Islet precursor cell (in vitro differentiated cells): ENCODE measurements at regions not wholly inside any gene's neighbourhood (a gene's known extent, or its start where the extent isn't known, plus 50 kb on each side); places are given as distances from the start of the nearest gene placed in this dataset.

Experiments used
- DNase-seq: peaks from one replicate; pipeline ENCODE4 v3.0.0-alpha.2; 2018

DNA sequence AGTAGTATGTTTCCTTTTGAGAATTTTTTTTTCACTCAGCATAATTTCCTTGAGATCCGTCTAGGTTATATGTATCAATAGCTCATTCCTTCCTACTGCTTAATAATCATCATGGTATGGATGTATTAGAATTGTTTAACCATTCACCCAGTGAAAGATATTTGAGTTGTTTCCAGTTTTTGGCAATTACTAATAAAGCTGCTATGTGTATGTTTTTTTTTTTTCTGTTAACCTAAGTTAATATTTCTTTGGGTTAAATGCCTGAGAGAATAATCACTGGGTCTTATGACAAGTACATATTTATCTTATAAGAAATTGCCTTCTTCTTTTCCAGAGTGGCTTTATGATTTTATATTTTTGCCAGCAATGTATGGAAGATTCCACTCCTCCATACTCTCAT is 96.4 kb upstream of the ST6GAL2 start:
- no peak for DNase-seq

DNA sequence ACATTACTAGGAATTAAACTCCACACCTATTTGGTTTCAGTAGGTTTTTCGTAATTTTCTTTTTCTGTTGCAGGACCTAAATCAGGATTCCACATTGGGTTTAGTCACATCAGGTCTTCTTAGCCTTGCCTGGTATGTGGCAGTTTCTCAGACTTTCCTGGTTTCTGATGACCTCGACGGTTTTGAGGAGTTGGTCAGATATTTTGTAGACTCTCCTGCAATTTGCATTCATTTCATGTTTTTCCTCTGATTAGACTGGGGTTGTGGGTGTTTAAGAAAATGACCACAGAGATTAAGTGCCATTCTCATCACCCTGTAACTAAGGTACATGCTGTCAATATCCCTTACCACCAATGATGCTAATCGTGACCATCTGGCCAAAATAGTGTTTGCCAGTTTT is 97.3 kb upstream of the ST6GAL2 start:
- DNase-seq, result no peak

DNA sequence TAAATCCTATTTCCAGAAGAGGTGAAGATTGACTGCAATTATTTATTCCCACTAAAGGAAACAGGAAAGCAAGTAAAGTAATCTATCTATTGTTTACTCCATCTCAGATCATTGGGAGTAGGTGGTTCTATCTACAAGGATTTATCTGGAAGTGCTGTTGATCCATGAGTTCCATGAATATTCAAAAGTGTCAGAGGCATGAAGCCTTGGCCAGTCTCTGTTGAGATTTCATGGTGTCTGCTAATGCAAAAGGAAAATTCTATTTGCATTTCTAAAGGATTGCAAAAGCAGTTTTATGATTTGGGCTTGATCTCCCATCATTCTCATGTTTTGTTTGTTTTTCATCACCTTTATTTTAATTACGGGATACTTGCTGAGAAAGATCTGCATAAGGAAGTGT is 102.4 kb upstream of the ST6GAL2 start:
- no peak for DNase-seq

DNA sequence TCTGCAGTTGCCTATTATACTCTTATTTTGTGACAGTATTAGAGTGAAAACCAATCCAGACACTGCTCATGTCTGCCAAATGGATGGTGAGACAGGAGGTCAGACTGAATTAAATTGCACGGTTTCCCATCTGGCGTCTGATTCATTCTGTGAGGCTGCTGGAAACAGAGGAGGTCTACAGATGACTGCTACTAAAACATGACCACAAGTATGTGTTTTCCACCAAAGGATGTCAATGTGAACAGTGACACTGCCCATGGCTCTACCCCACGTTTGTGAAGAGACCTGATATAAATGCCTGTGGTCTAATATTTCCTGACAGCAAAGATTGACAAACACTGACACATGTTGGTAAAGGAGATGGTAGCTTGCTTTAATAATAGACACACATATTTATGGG is 104.3 kb upstream of the ST6GAL2 start:
- peak; percentile 61 for DNase-seq

DNA sequence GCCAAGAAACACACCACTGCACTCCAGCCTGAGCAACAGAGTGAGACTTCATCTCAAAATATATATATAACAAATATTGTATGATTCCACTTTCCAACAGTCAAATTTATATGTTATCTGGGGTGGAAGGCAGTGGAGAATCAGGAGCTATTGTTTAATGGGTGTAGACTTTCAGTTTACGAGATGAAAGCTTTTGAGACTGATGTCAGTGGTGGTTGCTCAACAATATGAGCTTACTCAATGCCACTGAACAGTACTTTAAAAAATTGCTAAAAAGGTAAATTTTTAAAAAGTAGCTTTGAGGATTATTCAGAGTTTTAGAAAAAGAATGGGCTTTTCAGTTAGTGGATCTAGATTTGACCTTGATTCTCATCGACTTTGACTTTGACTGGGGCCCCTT is 105.9 kb upstream of the ST6GAL2 start:
- DNase-seq, result no peak

DNA sequence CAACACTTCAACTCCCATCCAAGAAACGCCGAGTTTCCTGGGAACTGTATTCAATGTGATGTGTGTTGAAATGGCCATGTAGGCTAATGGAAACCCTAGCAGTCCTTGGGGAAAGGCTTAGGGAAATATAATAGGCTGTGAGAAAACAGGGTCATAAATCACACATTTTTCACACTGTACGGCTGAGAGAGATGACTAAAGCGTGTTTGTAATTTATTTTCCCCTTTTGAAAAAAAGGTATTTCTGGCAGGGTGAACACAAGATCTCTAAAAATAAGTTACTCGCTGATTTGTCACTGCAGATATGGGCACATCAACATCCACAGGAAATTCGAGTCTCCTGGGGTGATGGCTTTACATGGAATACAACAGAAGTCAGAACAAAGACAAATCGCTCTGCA is 109.6 kb upstream of the ST6GAL2 start:
- no peak for DNase-seq

DNA sequence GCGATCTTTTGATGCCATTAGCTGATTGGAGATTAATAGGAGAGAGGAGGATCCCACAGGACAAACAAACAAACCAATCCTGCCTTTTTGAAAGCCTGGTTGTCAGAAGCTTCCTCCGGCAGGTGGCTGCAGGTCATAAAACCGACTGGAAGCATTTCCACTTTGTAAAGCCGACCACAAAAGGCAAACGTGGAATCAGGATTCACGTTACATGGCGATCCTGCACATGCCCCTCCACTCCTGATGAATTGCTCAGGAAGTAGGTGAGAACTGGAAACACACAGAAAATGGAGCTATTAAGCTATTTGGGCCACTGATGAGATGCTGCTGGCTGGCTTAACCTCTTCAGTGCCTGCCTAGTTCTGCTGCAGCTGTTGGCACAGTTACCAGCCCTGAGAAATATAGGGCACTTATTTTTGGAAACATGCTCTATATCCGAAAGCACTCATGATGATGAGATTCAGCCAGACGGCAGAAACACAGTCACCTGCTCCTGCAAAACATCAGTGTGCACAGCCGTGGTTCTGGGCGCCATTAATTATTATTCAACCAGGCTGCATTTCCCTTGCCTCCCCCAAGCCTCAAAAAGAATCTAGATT is 110.3 kb upstream of the ST6GAL2 start:
- no peak for DNase-seq

DNA sequence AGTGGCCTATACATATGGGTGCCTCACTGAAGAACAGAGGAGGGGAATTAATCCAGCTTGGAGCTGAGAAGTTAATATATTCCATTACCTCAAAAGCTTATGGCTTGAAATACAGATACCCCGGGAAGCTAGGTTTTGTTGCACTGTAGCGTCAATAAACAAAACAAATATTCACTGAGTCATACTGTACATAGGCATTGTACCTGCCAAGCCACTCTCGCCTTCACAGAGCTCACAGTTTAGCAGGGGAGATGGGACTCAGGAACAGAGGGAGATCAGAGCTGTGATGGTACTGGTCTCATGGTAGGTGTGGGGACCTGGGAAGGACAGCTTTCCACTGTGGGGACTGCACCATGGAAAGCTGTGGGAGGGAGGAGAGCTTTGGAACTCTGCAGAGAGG is 111.2 kb upstream of the ST6GAL2 start:
- no peak for DNase-seq

DNA sequence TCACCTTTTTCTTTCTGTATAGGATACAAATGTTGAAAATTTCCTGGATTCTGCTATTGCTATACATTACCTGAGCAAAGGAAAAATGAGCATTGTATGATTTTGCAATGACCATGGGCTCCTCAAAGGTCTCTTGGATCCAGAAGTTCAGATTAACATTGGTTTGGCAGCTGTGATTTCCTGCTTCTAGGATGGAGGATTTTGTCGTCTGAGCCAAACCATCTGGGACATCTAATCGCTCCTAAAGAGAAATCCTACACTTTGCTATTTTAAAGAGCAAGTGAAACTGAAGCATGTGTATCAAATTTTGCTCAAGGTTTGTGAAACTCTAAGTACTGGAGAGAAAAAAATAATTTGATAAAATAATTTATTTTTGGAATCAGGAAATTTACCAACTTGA is 115.1 kb upstream of the ST6GAL2 start:
- DNase-seq, result no peak

DNA sequence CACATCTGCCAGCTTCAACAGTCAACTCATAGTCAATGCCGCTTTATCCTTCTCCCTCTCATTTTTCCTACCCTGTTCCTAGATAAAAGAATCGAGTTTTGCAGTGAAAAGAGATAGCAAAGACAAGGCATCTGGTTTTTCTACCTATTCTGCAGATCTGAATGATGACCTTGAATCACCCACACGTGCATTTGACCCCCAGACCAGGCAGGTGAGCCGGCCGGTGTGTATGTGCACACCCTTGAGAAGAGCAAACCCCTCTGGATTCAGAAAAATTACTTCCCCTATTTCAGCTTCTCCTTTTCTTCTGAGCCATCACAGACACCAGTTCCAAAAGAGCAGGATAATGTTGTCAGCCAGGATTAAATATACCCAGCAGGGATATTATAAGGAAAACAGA is 115.6 kb upstream of the ST6GAL2 start:
- DNase-seq, result no peak

DNA sequence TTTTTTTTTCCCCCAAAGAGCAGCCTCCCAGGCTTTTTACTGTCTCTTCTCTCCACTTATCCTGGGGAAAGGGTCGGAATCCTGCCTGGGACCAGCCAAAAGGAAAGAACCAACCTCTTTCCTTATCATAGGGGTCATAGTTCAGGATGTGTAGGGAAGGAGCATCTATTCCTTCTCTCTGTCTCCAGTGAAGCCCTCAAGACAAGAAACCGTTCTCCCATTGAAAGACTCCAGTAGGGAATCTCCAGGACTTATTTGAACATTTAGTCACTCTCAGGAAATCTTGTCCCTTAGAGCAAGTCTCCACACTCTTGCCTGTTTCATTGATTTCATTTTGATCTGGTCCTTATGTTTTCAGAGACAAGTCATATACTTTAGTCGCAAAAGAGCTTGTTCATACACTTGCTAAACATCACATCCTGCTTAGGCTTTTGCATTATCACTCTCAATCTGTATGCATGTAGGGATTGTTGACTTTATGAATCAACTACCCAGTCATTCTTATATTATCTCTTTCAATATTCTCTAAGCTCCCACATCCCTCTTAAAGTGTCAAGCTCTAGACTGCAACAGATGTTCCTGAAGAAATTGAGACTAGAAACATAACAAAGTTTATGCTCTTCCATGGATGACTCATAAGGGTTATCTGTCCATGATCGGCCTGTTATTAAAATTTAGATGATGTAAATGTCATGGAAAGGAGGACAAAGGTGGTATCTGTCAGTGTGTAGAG is 116.2 kb upstream of the ST6GAL2 start:
- DNase-seq, result no peak

DNA sequence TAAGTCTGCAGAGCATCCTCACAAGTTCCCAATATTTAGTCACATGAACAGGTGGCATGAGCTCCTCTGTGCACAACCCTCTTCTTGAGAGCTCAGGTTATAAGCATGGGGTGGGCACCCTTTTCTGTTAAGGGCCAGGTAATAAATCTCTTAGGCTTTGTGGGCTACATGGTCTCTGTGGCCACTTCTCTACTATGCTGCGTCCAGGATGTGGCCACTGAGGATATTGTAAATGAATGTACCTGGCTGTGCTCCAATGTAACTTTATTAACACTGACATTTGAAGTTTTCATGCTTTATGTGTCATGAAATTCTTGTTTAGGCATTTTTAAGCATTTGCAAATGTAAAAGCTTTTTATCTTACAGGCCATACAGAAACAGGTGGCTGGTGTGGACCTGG is 116.8 kb upstream of the ST6GAL2 start:
- no peak for DNase-seq

DNA sequence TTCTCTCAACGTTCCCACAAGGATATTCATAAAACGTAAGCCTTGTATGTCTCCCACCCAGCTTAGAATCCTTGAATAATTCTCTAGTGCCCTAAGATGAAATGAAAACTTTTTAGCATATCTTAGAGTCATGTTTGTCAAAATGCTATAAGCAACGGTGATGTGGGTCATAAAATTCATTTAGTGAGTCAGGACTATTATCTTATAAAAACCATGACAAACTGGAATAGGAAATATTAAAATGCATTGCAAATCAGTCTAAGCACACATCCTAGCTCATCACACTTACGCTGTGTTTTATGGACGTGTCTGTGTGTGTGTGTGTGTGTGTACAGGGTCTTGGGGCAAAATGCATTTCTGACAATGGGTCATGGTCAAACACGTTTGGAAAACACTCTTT is 119.9 kb upstream of the ST6GAL2 start:
- DNase-seq, result no peak

DNA sequence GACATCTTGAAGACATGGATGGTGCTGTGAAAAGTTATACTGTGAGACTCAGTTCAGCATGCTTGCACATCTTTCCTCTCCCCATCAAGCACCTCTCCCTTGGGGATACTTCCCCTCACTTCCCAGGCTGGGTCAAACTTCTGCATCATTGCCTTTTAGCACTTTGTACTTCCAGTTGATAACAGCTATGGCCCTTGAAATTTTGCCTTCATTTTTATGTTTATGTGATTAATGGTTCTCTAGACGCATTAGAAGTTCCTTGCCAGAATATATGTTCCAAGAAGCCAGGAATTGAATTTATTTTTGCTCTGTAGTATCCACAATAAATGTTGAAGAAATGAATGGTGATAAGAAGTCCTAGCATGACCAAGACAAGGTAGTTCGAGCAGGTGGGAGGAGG is 120.9 kb upstream of the ST6GAL2 start:
- DNase-seq, result no peak

DNA sequence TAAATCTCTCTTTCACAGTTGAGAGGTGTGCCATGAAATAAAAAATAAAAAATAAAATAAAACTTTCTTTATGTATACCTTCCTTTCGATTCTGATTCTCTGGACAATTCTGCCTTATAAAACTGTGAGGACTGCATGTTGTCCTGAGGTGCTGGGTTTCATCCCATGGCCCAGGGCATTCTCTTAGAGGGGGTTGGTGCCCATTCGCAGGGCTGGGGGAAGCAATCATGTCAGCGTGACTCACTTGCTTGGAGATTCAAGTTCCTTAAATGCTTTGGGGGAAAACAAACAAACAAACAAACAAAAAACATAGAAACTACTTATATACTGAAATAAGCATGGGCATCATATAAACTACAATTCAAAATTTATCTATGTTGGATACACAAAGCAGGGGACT is 122.0 kb upstream of the ST6GAL2 start:
- DNase-seq, result no peak

DNA sequence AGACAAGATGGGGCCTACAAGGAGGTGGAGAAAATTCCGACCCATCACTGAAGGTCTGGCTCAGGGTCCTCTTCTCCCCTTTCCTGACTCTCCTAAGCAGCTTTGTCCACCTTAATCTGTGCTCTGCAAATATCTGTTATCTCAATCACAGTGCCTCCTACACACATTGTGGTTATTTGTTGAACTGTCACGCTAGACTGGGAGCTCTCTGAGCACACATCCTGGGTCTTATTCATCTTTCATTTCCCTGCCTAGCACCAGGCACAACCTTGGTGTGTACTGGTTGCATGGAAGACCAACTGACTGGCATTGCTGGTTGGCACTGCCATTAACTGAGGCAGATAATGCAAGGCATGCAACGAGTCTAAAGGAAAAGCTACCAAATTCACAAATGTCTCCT is 122.9 kb upstream of the ST6GAL2 start:
- DNase-seq, result no peak

DNA sequence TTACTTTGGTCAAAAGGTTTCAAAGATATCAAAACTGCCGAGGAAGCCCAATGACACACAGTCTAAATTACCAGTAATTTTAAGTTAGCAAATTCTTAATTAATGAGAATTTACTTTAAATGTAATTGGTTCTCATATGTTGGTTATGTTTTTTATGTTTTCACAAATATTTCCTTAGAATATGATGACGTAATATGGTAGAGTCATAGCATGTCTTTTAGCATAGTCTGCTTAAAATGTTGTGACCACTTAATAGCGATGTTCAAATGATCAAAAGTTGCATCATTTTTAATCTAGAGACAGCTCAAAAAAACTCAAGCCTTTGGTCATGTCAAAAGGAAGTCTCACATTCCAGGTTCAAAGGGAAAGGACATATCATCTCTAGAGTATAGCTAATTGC is 123.3 kb upstream of the ST6GAL2 start:
- no peak for DNase-seq

DNA sequence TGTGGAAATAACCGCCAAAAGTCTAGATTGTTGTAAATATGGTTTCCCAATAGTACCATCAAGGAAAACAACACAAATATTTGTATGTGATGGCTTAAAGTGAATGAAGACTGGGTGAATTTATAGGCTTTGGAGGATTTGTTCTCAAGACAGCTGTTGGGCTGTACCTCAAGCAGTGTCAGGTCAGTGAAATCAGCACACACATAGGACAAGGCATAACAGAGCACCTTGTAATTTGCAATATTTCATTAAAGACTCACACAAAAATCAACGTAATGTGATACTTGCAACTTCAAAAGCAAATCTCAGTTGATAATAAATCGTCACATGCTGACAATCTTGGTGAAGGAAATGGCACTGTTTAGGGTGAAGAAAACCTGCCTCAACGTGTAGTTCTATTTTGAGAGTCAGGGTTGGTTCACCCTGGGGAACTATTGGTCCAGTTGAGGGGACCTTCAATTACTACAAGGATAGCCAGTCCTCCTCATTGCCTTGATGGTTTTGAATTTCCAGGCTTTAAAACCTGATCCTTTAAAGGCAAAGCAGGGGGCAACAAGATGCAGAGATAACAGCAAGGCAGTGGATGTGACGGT is 126.8 kb upstream of the ST6GAL2 start:
- no peak for DNase-seq

DNA sequence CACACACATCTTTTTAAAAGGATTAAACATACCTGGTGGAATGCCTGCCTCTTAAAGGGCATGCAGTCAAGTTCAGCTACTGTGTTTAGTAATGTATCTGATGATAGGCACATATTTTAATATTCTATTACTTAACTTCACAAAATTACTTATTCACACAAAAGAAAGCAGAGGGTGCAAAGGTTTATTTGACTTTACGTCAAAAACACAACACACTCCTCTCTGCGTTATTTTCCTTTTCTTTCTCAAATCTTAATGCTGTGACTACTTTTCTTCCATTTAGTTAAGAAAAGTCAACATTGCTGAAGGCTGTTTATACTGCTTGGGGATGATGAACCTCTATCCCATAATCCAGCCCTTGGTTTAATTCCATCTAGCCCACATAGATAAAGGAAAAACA is 127.9 kb upstream of the ST6GAL2 start:
- no peak for DNase-seq

DNA sequence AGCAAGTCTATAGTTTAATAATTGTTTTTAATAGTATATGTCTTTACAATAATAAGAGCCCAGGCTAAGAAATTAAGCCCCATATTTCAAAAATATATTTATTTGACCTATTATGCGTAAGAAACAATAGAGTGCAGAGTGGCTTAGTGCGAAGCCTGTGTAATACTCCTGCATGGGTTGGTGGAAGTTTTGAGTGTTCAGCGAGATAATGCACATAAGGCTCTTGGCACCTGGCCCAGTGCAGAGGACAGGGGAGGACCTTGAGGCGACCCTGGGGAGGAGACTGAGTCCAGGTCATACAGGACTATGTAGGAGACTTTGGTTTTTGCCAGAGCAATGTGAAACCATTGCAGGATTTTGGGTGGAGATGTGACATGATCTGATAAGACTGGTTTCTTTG is 132.4 kb upstream of the ST6GAL2 start:
- DNase-seq, result no peak

DNA sequence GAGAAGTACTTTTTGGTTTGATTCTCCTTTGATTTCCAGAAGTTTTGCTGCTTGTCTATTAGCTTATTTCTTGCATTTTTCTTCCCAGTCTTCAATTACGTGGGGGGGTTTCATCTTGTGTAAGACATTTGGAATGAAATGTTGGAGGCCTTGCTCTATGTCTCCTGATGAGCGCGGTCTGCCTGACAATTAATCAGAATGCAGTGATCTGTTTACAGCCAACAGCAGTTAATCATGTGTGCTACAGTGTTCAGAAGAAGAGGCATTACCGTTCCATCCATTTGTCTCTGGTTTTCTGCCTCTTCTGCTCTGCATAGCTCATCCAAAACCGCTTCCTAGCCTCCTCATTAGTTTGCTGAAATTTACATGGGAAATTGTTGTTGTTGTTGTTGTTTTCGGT is 134.4 kb upstream of the ST6GAL2 start:
- no peak for DNase-seq

DNA sequence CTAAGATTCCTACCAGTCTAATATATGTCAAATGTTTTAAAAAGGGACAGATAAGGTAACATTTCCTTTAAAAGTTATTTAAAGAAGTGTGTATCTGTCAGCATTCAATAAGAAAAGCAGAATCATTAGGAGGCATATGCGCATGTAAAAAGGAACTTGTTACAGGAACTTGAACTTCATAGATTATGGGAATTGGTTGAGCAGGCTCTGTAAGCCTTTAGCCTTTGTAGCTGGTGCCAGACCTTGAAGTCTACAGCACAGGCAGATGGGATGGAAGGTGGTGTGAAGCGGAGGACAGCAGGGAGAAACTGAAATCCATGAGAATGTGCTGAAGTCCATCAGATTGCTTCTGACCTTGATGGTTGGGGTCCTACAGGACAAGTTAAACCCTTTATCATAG is 138.3 kb upstream of the ST6GAL2 start:
- DNase-seq, result no peak

DNA sequence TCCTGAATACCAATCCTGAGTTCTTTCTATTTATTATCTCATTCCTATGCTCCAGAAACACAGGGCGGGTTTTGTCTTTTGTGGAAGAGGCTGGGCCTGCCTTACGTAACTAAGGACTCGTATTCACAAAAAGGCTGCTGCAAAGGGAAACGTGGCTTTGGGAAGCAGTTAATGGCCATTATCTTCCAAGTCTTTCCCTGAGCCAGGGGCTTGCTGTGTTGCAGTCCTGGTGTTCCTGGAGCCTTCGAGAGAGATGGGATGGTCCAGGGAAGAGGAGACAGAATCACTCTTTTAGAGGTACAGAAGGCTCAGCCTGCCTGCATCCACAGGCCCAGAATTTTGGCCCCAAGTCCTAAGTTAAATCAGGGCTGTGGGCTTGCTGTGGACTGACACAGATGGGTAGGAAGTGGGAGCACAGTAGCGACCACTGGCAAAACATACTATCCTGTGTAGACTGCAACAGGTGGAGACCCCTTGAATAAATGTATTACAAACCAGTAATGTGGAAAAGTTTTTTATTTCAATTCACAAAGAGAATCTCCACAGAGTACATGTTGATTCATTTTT is 139.4 kb upstream of the ST6GAL2 start:
- no peak for DNase-seq

DNA sequence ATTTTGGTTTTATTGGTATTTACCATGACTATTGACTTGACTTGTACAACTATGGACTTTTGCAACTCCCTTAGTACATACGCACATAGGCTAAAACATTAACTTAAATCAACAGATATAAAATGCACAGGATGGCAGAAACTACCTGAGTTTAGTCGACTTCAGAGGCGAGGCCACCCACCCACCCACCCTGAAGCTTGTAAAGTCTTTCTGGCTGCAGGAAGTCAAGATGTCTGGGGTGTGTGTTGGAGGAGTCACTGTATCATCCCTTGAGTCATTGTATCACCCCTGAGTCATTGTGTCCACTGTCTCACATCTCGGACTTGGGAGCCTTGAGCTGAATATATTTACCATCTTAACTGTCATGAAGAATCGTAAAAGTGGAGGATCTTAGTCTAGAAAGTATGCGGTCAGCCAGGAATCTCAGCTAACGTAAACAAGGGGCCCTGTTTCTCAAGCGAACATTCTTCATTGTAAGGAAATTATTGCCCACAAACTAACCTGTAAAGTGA is 140.0 kb upstream of the ST6GAL2 start:
- DNase-seq, result peak; percentile 55
